HL-60 (cell line): ENCODE measurements at regions not wholly inside any gene's neighbourhood (a gene's known extent, or its start where the extent isn't known, plus 50 kb on each side); places are given as distances from the start of the nearest gene placed in this dataset.

Experiments used
- POLR2AphosphoS5 ChIP-seq: IDR thresholded peaks from 2 replicates; pipeline ENCODE4 v1.6.1; 2012; ENCODE audit warnings: low read depth
- TF ChIP-seq, protein P1 (sequence below): IDR thresholded peaks from one replicate; pipeline ENCODE4 v1.5.1; 2011; ENCODE audit warnings: low read length, control low read depth, inconsistent platforms; ENCODE audit not compliant: insufficient read depth

DNA sequence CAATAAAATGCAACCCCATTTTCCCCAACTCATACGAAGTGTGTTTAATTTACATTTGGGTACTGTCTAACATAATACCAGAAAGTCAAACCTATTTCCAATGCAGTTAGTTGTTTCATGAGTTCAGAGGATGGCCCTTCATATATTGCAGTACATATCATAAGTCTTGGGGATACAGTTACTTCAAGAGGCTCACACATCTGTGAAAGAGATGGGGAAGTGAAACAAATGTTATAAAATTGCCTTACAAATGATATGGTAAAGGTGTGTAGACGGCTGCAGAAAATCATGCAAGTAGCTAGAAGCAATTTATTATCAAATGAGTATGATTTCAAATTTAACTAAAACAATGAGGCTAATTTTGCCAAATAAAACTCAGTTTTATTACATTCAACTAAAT is 219.0 kb upstream of the CDH12 start:
- TF ChIP-seq, protein P1, sequence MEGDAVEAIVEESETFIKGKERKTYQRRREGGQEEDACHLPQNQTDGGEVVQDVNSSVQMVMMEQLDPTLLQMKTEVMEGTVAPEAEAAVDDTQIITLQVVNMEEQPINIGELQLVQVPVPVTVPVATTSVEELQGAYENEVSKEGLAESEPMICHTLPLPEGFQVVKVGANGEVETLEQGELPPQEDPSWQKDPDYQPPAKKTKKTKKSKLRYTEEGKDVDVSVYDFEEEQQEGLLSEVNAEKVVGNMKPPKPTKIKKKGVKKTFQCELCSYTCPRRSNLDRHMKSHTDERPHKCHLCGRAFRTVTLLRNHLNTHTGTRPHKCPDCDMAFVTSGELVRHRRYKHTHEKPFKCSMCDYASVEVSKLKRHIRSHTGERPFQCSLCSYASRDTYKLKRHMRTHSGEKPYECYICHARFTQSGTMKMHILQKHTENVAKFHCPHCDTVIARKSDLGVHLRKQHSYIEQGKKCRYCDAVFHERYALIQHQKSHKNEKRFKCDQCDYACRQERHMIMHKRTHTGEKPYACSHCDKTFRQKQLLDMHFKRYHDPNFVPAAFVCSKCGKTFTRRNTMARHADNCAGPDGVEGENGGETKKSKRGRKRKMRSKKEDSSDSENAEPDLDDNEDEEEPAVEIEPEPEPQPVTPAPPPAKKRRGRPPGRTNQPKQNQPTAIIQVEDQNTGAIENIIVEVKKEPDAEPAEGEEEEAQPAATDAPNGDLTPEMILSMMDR, result no peak
- no peak for TF ChIP-seq POLR2AphosphoS5
